GM06990 (cell line): ENCODE measurements at regions not wholly inside any gene's neighbourhood (a gene's known extent, or its start where the extent isn't known, plus 50 kb on each side); places are given as distances from the start of the nearest gene placed in this dataset.
"Not testable (repeated sequence)": the region's sequence is repeated elsewhere in the genome, so short reads cannot be mapped to it uniquely, and the experiment has no call there.

Source experiments
- DNase-seq: peaks from one replicate; pipeline ENCODE4 v3.0.0-alpha.2; 2011; ENCODE audit not compliant: insufficient read length; ENCODE audit errors: extremely low read depth
- H3K27me3 ChIP-seq: replicated peaks from 2 replicates; pipeline ENCODE4 v1.6.0; 2011; ENCODE audit warnings: low read length; ENCODE audit not compliant: control insufficient read depth, insufficient read depth
- H3K36me3 ChIP-seq: 2 replicates; pipeline ENCODE4 v1.5.1; 2011; ENCODE audit warnings: low read length; ENCODE audit not compliant: control insufficient read depth, insufficient read depth
- H3K4me3 ChIP-seq: replicated peaks from 2 replicates; pipeline ENCODE4 v1.5.1; 2011; ENCODE audit warnings: low read depth, mild to moderate bottlenecking, control low read depth, low read length
- TF ChIP-seq, protein P1 (sequence below): IDR thresholded peaks from 2 replicates; pipeline ENCODE4 v1.5.1; 2011; ENCODE audit warnings: low read length, control low read depth, mild to moderate bottlenecking, inconsistent platforms; ENCODE audit not compliant: insufficient read depth, poor library complexity, severe bottlenecking

- H3K27me3 ChIP-seq = no peaks in the 10 kb centered on the region
- H3K36me3 ChIP-seq = no peaks in the 10 kb centered on the region
- no peak for DNase-seq
- TF ChIP-seq, protein P1, sequence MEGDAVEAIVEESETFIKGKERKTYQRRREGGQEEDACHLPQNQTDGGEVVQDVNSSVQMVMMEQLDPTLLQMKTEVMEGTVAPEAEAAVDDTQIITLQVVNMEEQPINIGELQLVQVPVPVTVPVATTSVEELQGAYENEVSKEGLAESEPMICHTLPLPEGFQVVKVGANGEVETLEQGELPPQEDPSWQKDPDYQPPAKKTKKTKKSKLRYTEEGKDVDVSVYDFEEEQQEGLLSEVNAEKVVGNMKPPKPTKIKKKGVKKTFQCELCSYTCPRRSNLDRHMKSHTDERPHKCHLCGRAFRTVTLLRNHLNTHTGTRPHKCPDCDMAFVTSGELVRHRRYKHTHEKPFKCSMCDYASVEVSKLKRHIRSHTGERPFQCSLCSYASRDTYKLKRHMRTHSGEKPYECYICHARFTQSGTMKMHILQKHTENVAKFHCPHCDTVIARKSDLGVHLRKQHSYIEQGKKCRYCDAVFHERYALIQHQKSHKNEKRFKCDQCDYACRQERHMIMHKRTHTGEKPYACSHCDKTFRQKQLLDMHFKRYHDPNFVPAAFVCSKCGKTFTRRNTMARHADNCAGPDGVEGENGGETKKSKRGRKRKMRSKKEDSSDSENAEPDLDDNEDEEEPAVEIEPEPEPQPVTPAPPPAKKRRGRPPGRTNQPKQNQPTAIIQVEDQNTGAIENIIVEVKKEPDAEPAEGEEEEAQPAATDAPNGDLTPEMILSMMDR = no peak
- H3K4me3 ChIP-seq = no peak overlapping the region
Measured at GRCh38 chr6:86685230-86685797, 252.0 kb upstream of the HTR1E start.

GRCh38 chr6:86683132-86683908 is 254.0 kb upstream of the HTR1E start:
- H3K27me3 ChIP-seq = no peaks in the 10 kb centered on the region
- DNase-seq = no peak
- no peak overlapping the region for H3K4me3 ChIP-seq
- TF ChIP-seq, protein P1 = no peak
- H3K36me3 ChIP-seq = no peaks in the 10 kb centered on the region

DNA sequence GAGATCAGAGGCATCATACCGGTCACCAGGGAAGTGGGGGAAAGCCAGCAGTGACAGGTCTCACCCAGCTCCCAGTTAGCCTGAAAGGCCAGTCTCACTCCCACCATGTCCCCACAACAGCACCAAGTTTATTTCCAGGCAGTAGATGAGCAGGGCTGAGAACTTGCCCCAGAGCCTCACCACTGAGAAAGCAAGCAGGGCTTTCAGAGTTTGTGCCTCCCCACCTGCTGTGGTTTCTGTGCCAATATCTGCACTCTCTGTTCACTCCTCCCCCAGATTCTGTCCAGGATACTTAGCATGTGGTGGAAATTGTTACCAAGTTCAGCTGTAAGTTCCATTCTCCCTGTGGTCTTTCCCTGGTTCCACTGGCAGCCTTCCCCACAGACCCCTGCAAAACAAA is 255.0 kb upstream of the HTR1E start:
- no peak overlapping the region for H3K4me3 ChIP-seq
- no peak for DNase-seq
- no peaks in the 10 kb centered on the region for H3K27me3 ChIP-seq
- TF ChIP-seq, protein P1 = no peak
- no peaks in the 10 kb centered on the region for H3K36me3 ChIP-seq

- H3K36me3 ChIP-seq, H3K4me3 ChIP-seq, DNase-seq, H3K27me3 ChIP-seq: not testable (repeated sequence)
Measured at GRCh38 chr6:86681140-86681539, 256.2 kb upstream of the HTR1E start.

GRCh38 chr6:86672125-86672524 is 265.2 kb upstream of the HTR1E start:
- not testable (repeated sequence) for H3K4me3 ChIP-seq, DNase-seq, H3K27me3 ChIP-seq, H3K36me3 ChIP-seq

DNA sequence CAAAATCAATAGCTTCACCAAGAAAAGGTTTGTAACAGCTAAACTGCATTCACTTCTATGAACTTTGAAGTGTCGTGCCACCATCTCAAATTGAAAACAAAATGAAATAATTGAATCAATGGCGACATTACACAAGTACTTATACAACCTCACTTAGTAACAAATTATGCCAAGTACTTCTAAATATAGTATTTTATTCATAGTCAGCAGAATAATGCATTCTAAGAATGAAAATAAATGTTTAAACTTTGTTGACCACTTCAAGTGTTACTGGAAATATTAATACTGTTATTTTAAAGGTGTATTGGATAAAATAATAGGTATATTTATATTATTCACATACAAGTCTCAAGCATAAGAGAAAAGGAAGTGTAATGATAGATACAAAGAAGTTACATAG is 280.1 kb upstream of the HTR1E start:
- TF ChIP-seq, protein P1 = no peak
- no peaks in the 10 kb centered on the region for H3K27me3 ChIP-seq
- H3K4me3 ChIP-seq = no peak overlapping the region
- no peak for DNase-seq
- no peaks in the 10 kb centered on the region for H3K36me3 ChIP-seq

DNA sequence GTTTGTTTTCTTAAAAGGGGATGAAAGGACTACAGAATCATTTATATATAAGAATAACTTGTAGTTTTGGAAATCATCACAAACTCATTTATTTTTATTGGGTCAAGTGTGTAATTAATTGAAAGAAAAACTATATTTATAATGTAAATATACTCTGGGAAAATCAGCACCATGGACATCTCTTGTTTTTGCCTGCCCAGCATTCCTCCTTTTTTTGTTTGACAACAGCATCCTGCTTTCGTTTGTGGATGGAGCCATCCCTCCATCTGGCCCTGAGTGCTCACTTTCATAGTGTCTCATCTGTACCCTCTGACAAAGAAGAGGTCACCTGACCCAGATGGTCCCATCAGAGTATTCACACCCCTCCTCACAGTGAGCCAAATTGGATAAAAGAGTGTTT is 308.2 kb upstream of the HTR1E start:
- TF ChIP-seq, protein P1 = no peak
- H3K27me3 ChIP-seq = no peaks in the 10 kb centered on the region
- H3K36me3 ChIP-seq = no peaks in the 10 kb centered on the region
- no peak for DNase-seq
- no peak overlapping the region for H3K4me3 ChIP-seq
